ENCODE measurements at regions not wholly inside any gene's neighbourhood (a gene's known extent, or its start where the extent isn't known, plus 50 kb on each side); places are given as distances from the start of the nearest gene placed in this dataset.

DNA sequence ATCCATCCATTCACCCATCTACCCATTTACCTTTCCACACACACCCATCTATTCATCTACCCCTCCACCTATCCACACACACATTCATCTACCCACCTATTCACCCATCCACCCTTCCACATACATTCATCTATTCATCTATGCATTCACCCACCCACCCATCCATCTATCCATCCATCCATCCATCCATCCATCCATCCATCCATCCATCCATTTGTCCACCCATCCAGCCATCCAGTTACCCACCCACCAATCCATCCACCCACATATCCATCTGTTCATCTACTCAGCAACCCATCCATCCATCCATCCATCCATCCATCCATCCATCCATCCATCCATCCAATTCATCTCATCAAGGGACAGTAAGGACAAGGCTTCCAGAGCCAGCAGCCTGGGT is 74.0 kb downstream of the INHBB start:
- no peak overlapping the region for H3T11ph ChIP-seq (ENCODE audit: low read length)
- no peak overlapping the region for H2AK5ac ChIP-seq (ENCODE audit: insufficient read length, low read length)
- H3K9me3 ChIP-seq (ENCODE audit: control insufficient read depth, low read depth, low read length): no peaks in the 10 kb centered on the region
- Mint-ChIP-seq H3K4me1 (peaks cover 5 to 18% of the 10 kb centered on the region in 2 experiments; a peak in 3 of 4 replicates), H3K36me3 (ENCODE audit: insufficient read depth in 1 of 3, low read depth in 3 of 3) (no peaks in the 10 kb centered on the region), H3K4me3 (no peak overlapping the region), H3K27me3 (ENCODE audit: low read depth) (peaks cover 86% of the 10 kb centered on the region), H3K9me3 (no peaks in the 10 kb centered on the region; a peak in 1 of 5 replicates), H3K27ac (no peak overlapping the region)
- no peak overlapping the region for H2AFZ ChIP-seq (ENCODE audit: low read length)
- H2BK12ac ChIP-seq (ENCODE audit: insufficient read length, low read depth, low read length): no peak overlapping the region
- TF ChIP-seq, protein P1, sequence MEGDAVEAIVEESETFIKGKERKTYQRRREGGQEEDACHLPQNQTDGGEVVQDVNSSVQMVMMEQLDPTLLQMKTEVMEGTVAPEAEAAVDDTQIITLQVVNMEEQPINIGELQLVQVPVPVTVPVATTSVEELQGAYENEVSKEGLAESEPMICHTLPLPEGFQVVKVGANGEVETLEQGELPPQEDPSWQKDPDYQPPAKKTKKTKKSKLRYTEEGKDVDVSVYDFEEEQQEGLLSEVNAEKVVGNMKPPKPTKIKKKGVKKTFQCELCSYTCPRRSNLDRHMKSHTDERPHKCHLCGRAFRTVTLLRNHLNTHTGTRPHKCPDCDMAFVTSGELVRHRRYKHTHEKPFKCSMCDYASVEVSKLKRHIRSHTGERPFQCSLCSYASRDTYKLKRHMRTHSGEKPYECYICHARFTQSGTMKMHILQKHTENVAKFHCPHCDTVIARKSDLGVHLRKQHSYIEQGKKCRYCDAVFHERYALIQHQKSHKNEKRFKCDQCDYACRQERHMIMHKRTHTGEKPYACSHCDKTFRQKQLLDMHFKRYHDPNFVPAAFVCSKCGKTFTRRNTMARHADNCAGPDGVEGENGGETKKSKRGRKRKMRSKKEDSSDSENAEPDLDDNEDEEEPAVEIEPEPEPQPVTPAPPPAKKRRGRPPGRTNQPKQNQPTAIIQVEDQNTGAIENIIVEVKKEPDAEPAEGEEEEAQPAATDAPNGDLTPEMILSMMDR (conservative IDR thresholded peaks at IDR 0.05): no peak
- no peak overlapping the region for H3K4me2 ChIP-seq (ENCODE audit: insufficient read depth, insufficient read length, low read length)
- no peak overlapping the region for H3K4ac ChIP-seq (ENCODE audit: low read depth, low read length)
- no peak overlapping the region for H3K27ac ChIP-seq (ENCODE audit: insufficient read length, low read depth, low read length)
- no peak overlapping the region for H2BK5ac ChIP-seq (ENCODE audit: insufficient read length, low read length)
- H3K79me1 ChIP-seq (ENCODE audit: insufficient read depth, low read depth, low read length, poor library complexity, severe bottlenecking): no peaks in the 10 kb centered on the region
- no peak overlapping the region for H3K9ac ChIP-seq (ENCODE audit: extremely low read depth, insufficient read length, low read length)
- H3K14ac ChIP-seq (ENCODE audit: insufficient read depth, low read length): no peak overlapping the region
- no peak overlapping the region for H2BK120ac ChIP-seq (ENCODE audit: low read depth, low read length, poor library complexity, severe bottlenecking)
- H4K91ac ChIP-seq (ENCODE audit: insufficient read length, low read depth, low read length): no peak overlapping the region
- no peak overlapping the region for H4K8ac ChIP-seq (replicated peaks; ENCODE audit: insufficient read length, low read depth, low read length)
- H3K23ac ChIP-seq (ENCODE audit: insufficient read length, low read depth, low read length): no peak overlapping the region
- no peaks in the 10 kb centered on the region for H3K27me3 ChIP-seq (ENCODE audit: insufficient read depth, low read length)
- DNase-seq: no peak
- no peaks in the 10 kb centered on the region for H3K79me2 ChIP-seq (ENCODE audit: insufficient read depth, low read length)
- no peak overlapping the region for H2BK15ac ChIP-seq (ENCODE audit: low read depth, low read length)
- H3K23me2 ChIP-seq (ENCODE audit: insufficient read length, low read depth, low read length, poor library complexity, severe bottlenecking): no peaks in the 10 kb centered on the region
- H3K56ac ChIP-seq (ENCODE audit: insufficient read length, low read depth, low read length): no peak overlapping the region
- H4K5ac ChIP-seq (ENCODE audit: insufficient read length, low read depth, low read length): no peak overlapping the region
- no peaks in the 10 kb centered on the region for H4K20me1 ChIP-seq (ENCODE audit: control insufficient read depth, insufficient read depth, insufficient read length)
- H3K4me1 ChIP-seq (ENCODE audit: insufficient read depth, low read length): no peaks in the 10 kb centered on the region
- H3K18ac ChIP-seq (ENCODE audit: insufficient read length, low read depth, low read length): no peak overlapping the region
- no peak overlapping the region for H2BK20ac ChIP-seq (ENCODE audit: low read depth, low read length, poor library complexity, severe bottlenecking)

Measured in H9 (cell line).